Left colon (tissue), 2 donors: ENCODE measurements at regions not wholly inside any gene's neighbourhood (a gene's known extent, or its start where the extent isn't known, plus 50 kb on each side); places are given as distances from the start of the nearest gene placed in this dataset.

Experiments used
- ATAC-seq: fragments of 200-7000 bp; cut with Tn5 transposase; one replicate; pipeline ENCODE4 v1.9.1; 2020; ENCODE audit warnings: mild to moderate bottlenecking, moderate library complexity
- DNase-seq, 2 donors: peaks; one replicate each; pipeline ENCODE4 v3.0.0-alpha.2; 2020
- intact Hi-C, 2 donors: fragments of 100-400 bp; cut with DNase I in 1 of 2; cut with micrococcal nuclease in 1 of 2; formaldehyde crosslinking; loops; one replicate each; pipeline versions ENCODE4 v1.11.2 to v1.14.0; 2022; cut with DNase I, micrococcal nuclease
- donor health status: DM: no; HTN: no; CAD: no.
- donor health status: DM: yes; HTN: yes; CAD: no.

- intact Hi-C loops, result no loop called here
- DNase-seq, result no peak
- no peak for ATAC-seq
Observed at GRCh38 chr6:140779341-140779740, 1353.4 kb upstream of the GJE1 start.

GRCh38 chr6:140777780-140778179 lies 1354.9 kb upstream of the GJE1 start:
- ATAC-seq (no peak), DNase-seq (no peak)
- intact Hi-C loops, result no loop called here

- ATAC-seq, result no peak
- intact Hi-C loops, result no loop called here
- no peak for DNase-seq
Observed at GRCh38 chr6:140775061-140775460, 1357.7 kb upstream of the GJE1 start.

GRCh38 chr6:140774080-140774505 lies 1358.6 kb upstream of the GJE1 start:
- intact Hi-C loops, result no loop called here
- ATAC-seq (no peak), DNase-seq (no peak)

- intact Hi-C loops, result no loop called here
- DNase-seq, result no peak
- no peak for ATAC-seq
Observed at GRCh38 chr6:140773276-140773675, 1359.4 kb upstream of the GJE1 start.

DNA sequence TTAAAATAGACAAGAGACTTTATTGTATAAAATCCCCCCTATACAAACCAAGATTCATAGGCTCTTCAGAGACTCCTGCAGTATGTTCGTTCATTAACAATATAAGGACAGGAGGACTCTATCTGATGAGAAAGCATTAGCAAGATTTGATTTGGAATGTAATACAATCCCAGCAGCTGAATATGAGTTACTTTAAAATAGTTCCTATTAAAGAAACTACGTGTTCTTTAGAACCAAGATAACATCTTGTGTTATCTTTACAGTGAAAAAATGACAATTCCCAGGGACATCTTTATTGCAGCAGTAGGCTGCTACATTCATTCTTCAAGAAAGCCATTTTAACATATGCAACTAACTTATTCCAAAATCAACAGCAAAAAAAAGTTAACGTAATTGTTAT lies 1360.1 kb upstream of the GJE1 start:
- intact Hi-C loops, result no loop called here
- no peak for DNase-seq
- no peak for ATAC-seq

DNA sequence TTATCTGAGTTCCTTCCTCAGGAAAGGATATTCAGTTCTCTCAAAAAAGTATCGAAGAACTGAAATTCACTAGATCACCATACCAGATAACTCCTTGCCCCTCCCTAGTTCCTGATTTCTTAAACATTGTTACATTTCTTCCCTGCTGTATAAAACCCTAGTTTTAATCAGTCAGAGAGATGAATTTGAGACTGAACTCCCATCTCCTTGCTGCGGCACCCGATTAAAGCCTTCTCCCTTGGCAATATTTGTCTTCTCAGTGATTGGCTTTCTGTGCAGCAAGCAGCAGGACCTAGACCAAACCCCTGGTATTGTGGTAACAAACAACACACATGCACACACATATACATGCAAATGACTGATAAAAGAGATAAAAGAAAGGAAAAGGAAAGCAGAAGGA lies 1364.6 kb upstream of the GJE1 start:
- DNase-seq, result no peak
- intact Hi-C loops, result no loop called here
- no peak for ATAC-seq

GRCh38 chr6:140766999-140767398 lies 1365.7 kb upstream of the GJE1 start:
- intact Hi-C loops, result no loop called here
- no peak for ATAC-seq

GRCh38 chr6:140758169-140758877 lies 1374.4 kb upstream of the GJE1 start:
- ATAC-seq, result no peak
- DNase-seq, result no peak
- intact Hi-C loops, result no loop called here

More at GRCh38 chr6:140766999-140767398, 1365.7 kb upstream of the GJE1 start:
- no peak for DNase-seq

DNA sequence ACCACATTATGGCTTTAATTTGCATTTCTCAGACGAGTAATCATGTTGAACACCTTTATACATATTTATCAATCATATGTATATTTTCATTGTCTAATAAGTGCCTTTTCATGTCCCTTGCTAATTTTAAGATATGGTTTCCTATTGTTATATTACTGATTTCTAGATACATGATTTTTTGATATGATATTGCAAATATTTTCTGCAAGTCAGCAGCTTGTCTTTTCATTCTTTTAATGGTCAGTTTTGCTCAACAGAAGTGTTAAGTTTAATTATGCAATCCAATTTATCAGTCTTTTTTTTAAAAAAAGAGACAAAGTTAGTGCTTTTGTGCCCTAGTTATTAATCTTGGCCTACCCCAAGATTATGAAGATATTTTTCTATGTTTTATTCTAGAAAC lies 1377.8 kb upstream of the CITED2 start:
- ATAC-seq, result no peak
- no peak for DNase-seq
- intact Hi-C loops, result no loop called here

- no peak for DNase-seq
- no peak for ATAC-seq
- intact Hi-C loops, result no loop called here
Observed at GRCh38 chr6:140747114-140747513, 1372.7 kb upstream of the CITED2 start.

- intact Hi-C loops, result no loop called here
- DNase-seq, result no peak
- no peak for ATAC-seq
Observed at GRCh38 chr6:140744659-140745320, 1370.3 kb upstream of the CITED2 start.

DNA sequence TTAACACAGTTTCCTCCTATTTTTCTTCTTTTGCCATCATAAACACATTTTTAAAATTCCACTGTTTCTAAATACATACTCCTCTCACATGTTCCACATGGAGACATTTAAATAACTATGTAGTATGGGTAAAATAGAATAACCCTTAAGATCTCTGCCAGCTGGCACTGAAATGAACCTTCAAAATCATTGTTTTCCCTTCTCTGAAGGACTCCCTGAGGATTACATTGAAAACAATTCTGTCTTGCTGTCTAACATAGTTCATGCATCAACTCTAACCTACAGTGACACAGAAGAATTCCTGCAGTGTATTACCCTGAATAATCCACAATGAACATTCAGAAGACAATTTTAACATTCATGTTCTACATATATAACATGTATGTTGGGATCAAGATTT lies 1361.8 kb upstream of the CITED2 start:
- intact Hi-C loops, result no loop called here
- ATAC-seq, result no peak
- no peak for DNase-seq

DNA sequence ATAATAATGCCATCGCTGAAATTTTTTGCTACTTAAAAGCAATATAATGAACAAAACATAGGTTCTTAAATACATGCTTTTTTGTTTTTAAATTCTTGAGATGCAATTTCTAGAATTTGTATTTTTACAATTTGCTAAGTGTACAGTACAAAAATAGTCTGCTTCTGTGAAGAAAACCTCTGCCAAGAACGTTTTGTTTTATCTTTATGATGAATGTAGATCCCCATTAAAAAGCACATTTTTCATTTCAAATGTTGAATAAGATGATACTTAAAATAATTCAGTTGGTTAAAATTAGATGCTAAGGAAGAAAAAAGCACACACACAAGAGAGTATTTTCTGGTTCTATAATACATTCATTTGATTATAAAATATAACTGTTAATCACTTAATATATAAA lies 1358.5 kb upstream of the CITED2 start:
- ATAC-seq (no peak), DNase-seq (no peak)
- intact Hi-C loops, result no loop called here

DNA sequence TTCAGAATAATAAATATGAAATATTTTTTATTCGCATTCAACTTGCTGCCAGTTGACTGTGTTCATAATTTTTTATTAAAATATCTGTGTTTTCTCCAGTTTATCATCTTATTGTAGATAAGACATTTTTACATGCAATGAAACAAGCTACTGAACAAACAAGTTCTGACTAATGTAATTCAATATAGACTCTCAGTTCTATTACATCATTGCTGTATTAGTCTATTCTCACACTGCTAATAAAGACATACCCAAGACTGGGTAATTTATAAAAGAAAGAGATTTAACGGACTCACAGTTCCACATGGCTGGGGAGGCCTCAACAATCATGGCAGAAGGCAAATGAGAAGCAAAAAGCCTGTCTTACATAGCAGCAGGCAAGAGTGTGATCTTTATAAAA lies 1357.7 kb upstream of the CITED2 start:
- ATAC-seq (no peak), DNase-seq (no peak)
- intact Hi-C loops, result no loop called here

- no peak for DNase-seq
- no peak for ATAC-seq
- intact Hi-C loops, result no loop called here
Observed at GRCh38 chr6:140731741-140732140, 1357.3 kb upstream of the CITED2 start.

DNA sequence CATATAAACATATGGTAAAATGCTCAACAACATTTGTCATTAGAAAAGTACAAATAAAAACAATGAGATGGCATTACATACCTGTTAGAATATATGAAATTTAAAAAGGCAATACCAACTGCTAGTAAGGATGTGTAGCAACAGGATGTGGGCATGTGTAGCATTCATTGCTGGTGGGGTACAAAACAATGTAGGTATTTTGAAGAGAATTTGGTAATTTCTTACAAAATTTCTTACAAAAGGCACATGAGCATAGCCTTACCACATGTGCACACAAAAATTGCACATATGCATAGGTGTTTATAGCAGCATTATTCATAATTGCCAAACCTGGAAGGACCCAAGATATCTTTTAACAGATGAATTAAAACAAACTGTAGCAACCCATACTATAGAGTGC lies 1355.1 kb upstream of the CITED2 start:
- ATAC-seq, result no peak
- intact Hi-C loops, result no loop called here
- no peak for DNase-seq

GRCh38 chr6:140718021-140718420 lies 1343.6 kb upstream of the CITED2 start:
- intact Hi-C loops, result no loop called here
- ATAC-seq, result no peak
- DNase-seq, result no peak

DNA sequence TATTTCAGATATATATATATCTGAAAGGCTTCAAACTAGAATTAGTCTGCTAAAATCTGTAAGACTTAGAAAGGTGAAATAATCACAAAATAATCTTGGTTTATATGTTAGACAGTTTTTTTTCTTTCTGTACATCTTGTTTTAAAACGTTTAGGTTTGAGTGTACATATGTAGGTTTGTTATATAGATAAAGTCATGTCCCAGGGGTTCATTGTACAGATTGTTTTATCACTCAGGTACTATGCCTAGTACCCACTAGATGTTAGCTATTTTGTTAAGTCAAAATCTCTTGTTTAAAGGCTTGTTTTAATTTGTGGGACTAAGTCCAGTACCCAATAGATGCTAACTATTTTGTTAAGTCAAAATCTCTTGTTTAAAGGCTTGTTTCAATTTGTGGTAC lies 1339.0 kb upstream of the CITED2 start:
- intact Hi-C loops, result no loop called here
- ATAC-seq (no peak), DNase-seq (no peak)

GRCh38 chr6:140711019-140711613 lies 1336.7 kb upstream of the CITED2 start:
- DNase-seq, result no peak
- intact Hi-C loops, result no loop called here

GRCh38 chr6:140708441-140708840 lies 1334.0 kb upstream of the CITED2 start:
- DNase-seq (no peak), ATAC-seq (no peak)
- intact Hi-C loops, result no loop called here

More at GRCh38 chr6:140711019-140711613, 1336.7 kb upstream of the CITED2 start:
- ATAC-seq, result no peak
